A673 (cell line): ENCODE measurements at regions not wholly inside any gene's neighbourhood (a gene's known extent, or its start where the extent isn't known, plus 50 kb on each side); places are given as distances from the start of the nearest gene placed in this dataset.

Experiments used
- BruUV-seq: library from RNA; stranded (reverse); fragments of 400-500 nt; replicated peaks from 2 replicates; lab custom pipeline; 2021; lab: Mats Ljungman, UMichigan
- CTCF ChIA-PET: fragments of 300-600 bp; sonication (Branson Sonifier 250); formaldehyde crosslinking; loops from one replicate; lab custom pipeline; 2022; ENCODE audit warnings: antibody characterized with exemption; lab: Charles Lee
- POLR2A ChIA-PET: fragments of 300-600 bp; sonication (Branson Sonifier 250); formaldehyde crosslinking; loops from one replicate; lab custom pipeline; 2022; ENCODE audit warnings: antibody characterized with exemption; ENCODE audit not compliant: low non-redundant PET; lab: Charles Lee
- DNase-seq: peaks from one replicate; pipeline ENCODE4 v3.0.0-alpha.2; 2015; ENCODE audit warnings: low spot score
- H3K27ac ChIP-seq: fragments of 200-600 bp; sonication (generic); 2 replicates; pipeline ENCODE4 v1.5.1; 2016; ENCODE audit warnings: mixed run types, low read depth, mild to moderate bottlenecking, mixed read lengths, antibody characterized with exemption, low read length; ENCODE audit not compliant: poor library complexity, severe bottlenecking
- H3K27me3 ChIP-seq: fragments of 200-600 bp; sonication (generic); replicated peaks from 2 replicates; pipeline ENCODE4 v1.6.1; 2017; ENCODE audit warnings: mixed run types, low read depth, mild to moderate bottlenecking, mixed read lengths, antibody characterized with exemption, low read length; ENCODE audit not compliant: insufficient read depth, poor library complexity
- H3K36me3 ChIP-seq: fragments of 200-600 bp; sonication (generic); 2 replicates; pipeline ENCODE4 v1.6.1; 2016; ENCODE audit warnings: mixed run types, mild to moderate bottlenecking, mixed read lengths, antibody characterized with exemption, low read length; ENCODE audit not compliant: insufficient read depth, poor library complexity, severe bottlenecking
- H3K4me1 ChIP-seq: fragments of 200-600 bp; sonication (generic); 2 replicates; pipeline ENCODE4 v1.6.1; 2017; ENCODE audit warnings: mixed run types, mild to moderate bottlenecking, mixed read lengths, antibody characterized with exemption, low read length; ENCODE audit not compliant: insufficient read depth, poor library complexity, severe bottlenecking
- H3K4me3 ChIP-seq: fragments of 200-600 bp; sonication (generic); 2 replicates; pipeline ENCODE4 v1.5.1; 2016; ENCODE audit warnings: low read depth, mixed run types, mild to moderate bottlenecking, mixed read lengths, low read length; ENCODE audit not compliant: poor library complexity, severe bottlenecking
- H3K9me3 ChIP-seq: fragments of 200-600 bp; sonication (generic); 2 replicates; pipeline ENCODE4 v1.6.1; 2016; ENCODE audit warnings: mixed run types, low read depth, mild to moderate bottlenecking, mixed read lengths, antibody characterized with exemption, low read length; ENCODE audit not compliant: poor library complexity, severe bottlenecking
- EZH2 ChIP-seq: fragments of 200-600 bp; sonication (generic); IDR thresholded peaks from 2 replicates; pipeline ENCODE4 v1.6.1; 2017; ENCODE audit warnings: borderline replicate concordance, low read depth, mild to moderate bottlenecking, mixed read lengths, antibody characterized with exemption, low read length; ENCODE audit not compliant: poor library complexity, severe bottlenecking
- intact Hi-C: fragments of 100-400 bp; cut with micrococcal nuclease; formaldehyde crosslinking; loops from one replicate; pipeline ENCODE4 v1.10.0; 2022; ENCODE audit not compliant: unreplicated experiment
- TF ChIP-seq, protein P1 (sequence below): fragments of 300-800, 200-600 bp; sonication (generic); conservative IDR thresholded peaks from 2 replicates; pipeline ENCODE4 v1.5.1; 2017; ENCODE audit warnings: low read depth, mild to moderate bottlenecking, antibody characterized with exemption, low read length, moderate library complexity, mixed read lengths

DNA sequence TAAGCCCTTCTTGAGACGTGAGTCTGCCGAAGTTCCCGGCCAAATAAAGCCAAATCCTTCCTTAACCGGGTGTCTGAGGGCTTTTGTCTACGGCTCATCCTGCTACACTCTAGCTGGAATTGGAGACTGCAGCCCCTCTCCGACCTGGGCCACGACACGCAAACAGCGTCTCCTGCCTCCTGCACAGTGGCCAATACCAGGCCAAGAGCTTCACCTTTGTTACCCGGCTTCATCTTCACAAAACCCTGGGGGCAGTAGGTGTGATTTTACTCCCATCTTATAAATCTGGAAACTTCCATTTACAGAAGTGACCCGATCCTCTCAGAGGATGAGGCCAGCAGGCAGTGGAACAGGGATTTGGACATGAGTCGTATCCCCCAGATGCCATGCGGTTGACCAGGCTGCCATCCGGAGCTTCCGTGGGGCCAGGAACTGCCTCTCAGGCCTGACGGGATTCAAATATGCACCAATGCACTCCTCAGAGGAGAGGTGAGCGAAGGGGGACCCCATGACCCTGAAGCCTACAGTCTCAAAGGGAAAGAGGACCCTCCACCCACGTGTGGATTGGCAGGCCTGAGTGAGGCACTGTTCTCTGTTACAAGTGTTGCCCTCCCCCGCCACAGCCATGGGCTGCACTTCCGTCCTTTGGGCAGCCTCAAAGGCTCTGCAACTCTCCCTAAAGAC lies 53.2 kb upstream of the KLF13 start:
- Histone ChIP-seq H3K4me1 (no peaks in the 10 kb centered on the region), H3K27ac (no peak overlapping the region), H3K36me3 (no peaks in the 10 kb centered on the region), H3K4me3 (no peak overlapping the region), H3K9me3 (no peaks in the 10 kb centered on the region), H3K27me3 (no peaks in the 10 kb centered on the region)
- TF ChIP-seq, protein P1, sequence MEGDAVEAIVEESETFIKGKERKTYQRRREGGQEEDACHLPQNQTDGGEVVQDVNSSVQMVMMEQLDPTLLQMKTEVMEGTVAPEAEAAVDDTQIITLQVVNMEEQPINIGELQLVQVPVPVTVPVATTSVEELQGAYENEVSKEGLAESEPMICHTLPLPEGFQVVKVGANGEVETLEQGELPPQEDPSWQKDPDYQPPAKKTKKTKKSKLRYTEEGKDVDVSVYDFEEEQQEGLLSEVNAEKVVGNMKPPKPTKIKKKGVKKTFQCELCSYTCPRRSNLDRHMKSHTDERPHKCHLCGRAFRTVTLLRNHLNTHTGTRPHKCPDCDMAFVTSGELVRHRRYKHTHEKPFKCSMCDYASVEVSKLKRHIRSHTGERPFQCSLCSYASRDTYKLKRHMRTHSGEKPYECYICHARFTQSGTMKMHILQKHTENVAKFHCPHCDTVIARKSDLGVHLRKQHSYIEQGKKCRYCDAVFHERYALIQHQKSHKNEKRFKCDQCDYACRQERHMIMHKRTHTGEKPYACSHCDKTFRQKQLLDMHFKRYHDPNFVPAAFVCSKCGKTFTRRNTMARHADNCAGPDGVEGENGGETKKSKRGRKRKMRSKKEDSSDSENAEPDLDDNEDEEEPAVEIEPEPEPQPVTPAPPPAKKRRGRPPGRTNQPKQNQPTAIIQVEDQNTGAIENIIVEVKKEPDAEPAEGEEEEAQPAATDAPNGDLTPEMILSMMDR: no peak
- no peak for TF ChIP-seq EZH2
- no TSS peak for BruUV-seq
- no peak for DNase-seq
- ChIA-PET CTCF (no interaction called here), POLR2A (no interaction called here)
- intact Hi-C loops: no loop called here

DNA sequence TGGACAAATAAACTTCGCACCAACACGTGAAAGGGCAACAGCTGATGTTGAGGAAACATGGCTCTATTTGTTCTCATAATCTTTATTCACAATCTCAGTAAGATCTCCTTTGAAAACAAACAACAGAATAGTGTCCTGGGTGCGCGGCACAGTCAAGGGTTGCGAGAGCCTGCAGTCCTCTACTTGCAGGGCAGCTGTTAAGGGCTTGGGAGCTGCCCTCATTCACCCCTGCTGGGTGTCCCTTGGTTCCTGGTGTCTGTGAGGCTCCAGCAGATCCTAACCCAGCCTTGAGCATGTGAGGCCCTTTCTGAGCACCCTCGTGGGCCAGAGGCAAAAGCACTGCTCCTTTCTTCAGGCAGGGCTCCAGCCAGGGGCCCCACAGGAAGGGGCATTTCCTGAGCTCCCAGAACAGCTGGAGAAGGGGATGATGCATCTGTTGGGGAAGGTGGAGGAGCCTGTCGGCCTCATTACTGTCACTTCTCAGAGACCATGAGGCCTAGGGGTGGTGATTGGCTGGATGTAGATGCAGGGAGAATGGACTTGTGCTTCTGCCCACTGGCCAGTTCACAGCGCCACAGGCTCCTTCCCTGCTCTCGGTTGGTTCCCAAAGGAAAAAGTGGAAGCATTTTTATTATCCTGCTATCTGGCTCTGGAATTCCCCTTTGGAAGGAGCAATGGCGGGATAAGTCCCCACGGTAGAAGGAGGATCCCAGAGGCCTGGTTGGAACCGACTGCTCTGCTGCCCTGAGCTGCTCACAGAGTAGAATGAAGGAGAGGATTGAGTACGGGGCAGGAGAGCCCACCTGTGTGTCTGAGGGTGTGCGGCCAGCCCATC lies 51.9 kb upstream of the KLF13 start:
- H3K4me3 ChIP-seq: no peak overlapping the region
- no peaks in the 10 kb centered on the region for H3K27me3 ChIP-seq
- intact Hi-C loops: no loop called here
- H3K9me3 ChIP-seq: no peaks in the 10 kb centered on the region
- H3K27ac ChIP-seq: no peak overlapping the region
- ChIA-PET POLR2A (no interaction called here), CTCF (no interaction called here)
- no peaks in the 10 kb centered on the region for H3K36me3 ChIP-seq
- TF ChIP-seq, protein P1: no peak
- no peak for TF ChIP-seq EZH2
- no peak for DNase-seq
- no TSS peak for BruUV-seq
- no peaks in the 10 kb centered on the region for H3K4me1 ChIP-seq

DNA sequence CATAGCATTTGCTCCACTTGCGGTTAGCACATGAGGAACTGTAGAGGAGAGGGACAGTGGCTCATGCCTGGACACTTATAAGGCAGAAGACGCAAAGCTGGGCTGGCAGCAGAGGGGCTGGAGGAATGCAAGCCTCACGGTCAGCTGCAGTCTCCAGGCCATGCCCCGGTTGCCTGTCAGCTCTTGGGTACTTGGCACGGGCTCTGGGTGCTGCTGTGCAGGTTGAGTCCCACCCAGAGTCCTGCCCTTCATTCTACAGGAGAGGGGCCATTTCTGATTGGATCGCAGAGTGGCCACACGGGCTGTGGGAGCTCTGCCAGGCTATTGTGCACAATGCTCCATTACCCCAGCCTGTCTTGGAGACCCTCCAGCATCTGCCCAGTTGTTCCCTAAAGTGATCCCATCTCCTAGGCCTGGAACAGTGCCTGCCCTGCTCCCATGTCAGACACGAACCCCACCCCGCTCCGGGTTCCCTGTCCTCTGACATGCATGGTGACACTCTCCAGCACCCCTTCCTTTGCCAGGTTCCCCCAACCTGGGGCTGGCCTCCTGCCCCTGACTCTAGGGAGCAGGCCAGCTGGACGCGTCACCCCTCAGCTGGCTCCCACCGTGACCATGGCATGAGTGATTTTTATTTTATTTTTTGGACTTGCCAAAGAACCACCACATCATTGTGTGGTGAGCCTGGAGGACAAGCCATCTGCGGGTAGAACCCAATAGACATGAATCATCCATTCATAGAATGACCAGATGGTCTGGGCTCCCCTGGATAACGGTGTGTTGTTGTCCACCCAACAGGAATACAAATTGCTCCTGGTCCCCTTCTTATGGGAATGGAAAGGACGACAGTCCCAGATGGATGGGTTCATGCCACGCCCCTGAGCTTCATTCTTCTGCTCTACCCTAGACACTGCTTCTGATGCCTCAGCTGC lies 51.0 kb upstream of the KLF13 start:
- Histone ChIP-seq H3K4me1 (no peaks in the 10 kb centered on the region), H3K27me3 (no peaks in the 10 kb centered on the region), H3K27ac (no peak overlapping the region), H3K4me3 (no peak overlapping the region), H3K9me3 (no peaks in the 10 kb centered on the region), H3K36me3 (no peaks in the 10 kb centered on the region)
- no peak for TF ChIP-seq EZH2
- TF ChIP-seq, protein P1: no peak
- DNase-seq: no peak
- ChIA-PET CTCF (no interaction called here), POLR2A (interaction anchor here (0.5 kb wide), 1 partner anchor 164 kb away, joined by 3 read pairs; no protein-coding TSS in a partner anchor)
- BruUV-seq: no TSS peak
- intact Hi-C loops: no loop called here
